Fibroblast of mammary gland (primary cell): ENCODE measurements at regions not wholly inside any gene's neighbourhood (a gene's known extent, or its start where the extent isn't known, plus 50 kb on each side); places are given as distances from the start of the nearest gene placed in this dataset.
"Not testable (repeated sequence)": the region's sequence is repeated elsewhere in the genome, so short reads cannot be mapped to it uniquely, and the experiment has no call there.

Experiments used
- DNase-seq: peaks from one replicate; pipeline ENCODE4 v3.0.0-alpha.2; 2010; ENCODE audit warnings: low read depth
- H3K4me3 ChIP-seq: 2 replicates; pipeline ENCODE4 v1.5.1; 2011; ENCODE audit warnings: low read depth, mild to moderate bottlenecking, low read length, moderate library complexity; ENCODE audit not compliant: control insufficient read depth
- CTCF ChIP-seq: conservative IDR thresholded peaks from 2 replicates; pipeline ENCODE4 v1.5.1; 2011; ENCODE audit warnings: low read depth, low read length, inconsistent platforms; ENCODE audit not compliant: control insufficient read depth, insufficient read depth

DNA sequence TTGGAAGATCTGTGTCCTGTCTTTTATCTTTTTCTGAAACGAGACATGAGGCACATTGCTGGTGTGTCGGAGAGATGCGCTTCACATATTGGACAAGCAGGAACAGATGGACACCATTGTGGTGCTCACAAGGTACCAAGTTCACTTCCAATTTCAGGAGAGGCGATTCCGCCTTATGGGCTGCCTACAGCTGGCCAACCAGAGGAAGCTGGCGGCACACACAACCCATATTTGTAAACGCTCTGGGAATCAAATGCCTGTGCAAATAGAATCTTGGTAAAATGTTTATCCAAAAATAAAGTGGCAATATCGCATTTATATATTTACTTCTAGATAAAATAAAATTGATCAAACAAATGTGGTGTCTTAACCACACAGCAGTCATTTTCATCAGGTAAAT, 337.4 kb downstream of the TCERG1L start:
- TF ChIP-seq CTCF = no peak
- no peak for DNase-seq
- H3K4me3 ChIP-seq = no peak overlapping the region

- DNase-seq, H3K4me3 ChIP-seq: not testable (repeated sequence)
Measured at GRCh38 chr10:130975351-130975750, 336.2 kb downstream of the TCERG1L start.

DNA sequence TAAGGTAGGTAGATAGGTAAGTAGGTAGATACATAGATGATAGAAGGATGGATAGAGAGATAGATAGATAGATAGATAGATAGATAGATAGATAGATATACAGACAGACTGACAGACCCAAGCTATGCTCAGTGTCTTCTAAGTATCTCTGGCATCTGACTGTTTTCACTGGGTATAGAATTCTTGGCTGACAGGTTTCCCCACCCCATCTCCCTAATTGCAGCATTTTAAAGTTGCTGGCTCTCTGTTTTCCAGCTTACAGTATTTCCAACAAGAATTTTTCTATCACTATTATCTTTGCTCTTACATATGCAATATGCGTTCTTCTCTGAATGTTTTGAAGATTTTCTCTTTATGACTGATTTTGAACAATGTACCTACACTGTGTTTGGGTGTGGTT, 328.7 kb downstream of the TCERG1L start:
- no peak for TF ChIP-seq CTCF
- H3K4me3 ChIP-seq = no peak overlapping the region
- no peak for DNase-seq

DNA sequence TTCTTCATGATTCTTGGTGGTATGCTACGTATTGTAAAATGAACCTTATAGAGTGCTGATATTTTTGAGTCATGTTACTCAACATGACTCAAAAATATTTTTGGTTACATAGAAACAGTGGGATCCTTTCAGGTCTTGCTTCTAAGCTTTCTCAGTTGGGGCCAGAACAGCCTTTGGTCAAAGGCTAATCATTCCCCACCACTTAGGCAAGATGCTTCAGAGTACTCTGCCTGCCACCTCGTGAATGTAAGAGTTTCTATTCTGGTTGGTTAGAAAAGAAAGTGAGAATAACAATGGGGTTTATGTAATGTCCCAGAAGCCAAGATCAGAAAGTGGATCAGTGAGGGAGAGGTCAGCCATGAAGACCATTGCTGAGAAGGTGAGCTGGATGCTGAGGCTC, 327.8 kb downstream of the TCERG1L start:
- TF ChIP-seq CTCF = no peak
- DNase-seq = no peak
- no peak overlapping the region for H3K4me3 ChIP-seq

DNA sequence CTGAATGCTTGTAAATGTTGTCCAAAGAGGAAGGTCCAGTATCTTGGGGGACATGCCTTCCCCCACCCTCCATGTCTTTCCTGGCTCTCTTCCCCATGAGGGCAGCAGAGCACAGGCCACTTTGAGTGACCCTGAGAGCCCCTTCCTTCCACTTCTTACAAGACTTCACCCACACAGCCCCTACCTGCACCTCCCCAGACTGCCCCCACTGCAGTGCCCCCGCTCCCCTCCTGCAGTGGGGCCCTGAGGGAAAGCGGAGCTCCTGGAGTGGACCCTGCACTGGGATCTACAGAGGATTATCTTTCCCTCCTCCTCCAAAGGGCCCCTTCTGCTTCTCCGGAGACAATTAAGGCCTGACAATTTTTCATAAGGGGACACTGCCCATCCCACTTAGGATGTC, 326.8 kb downstream of the TCERG1L start:
- no peak for TF ChIP-seq CTCF
- DNase-seq = no peak
- no peak overlapping the region for H3K4me3 ChIP-seq

- no peak for DNase-seq
- H3K4me3 ChIP-seq = no peak overlapping the region
- TF ChIP-seq CTCF = no peak
Measured at GRCh38 chr10:130985158-130985753, 326.3 kb downstream of the TCERG1L start.

DNA sequence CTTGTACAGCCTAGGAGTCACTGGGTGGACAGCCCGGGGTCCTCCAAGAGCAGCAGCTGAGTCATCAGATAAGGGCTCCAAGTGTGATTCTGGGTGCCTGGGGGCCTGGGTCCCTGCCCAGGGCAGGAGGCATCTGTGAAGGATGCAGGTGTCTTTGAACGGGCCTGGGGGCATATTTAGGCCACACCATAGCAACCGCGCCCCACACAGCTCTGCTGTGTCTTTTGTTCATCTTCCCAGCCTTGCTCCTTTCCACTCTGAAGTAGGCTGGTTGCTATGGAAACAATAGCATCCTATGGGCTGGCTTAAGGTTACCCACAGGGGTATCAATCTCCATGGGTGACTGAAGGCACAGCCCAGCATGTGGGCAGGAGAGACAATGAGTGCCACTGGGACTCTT, 324.7 kb downstream of the TCERG1L start:
- H3K4me3 ChIP-seq = no peak overlapping the region
- no peak for TF ChIP-seq CTCF
- no peak for DNase-seq
